ENCODE measurements at regions not wholly inside any gene's neighbourhood (a gene's known extent, or its start where the extent isn't known, plus 50 kb on each side); places are given as distances from the start of the nearest gene placed in this dataset.

DNA sequence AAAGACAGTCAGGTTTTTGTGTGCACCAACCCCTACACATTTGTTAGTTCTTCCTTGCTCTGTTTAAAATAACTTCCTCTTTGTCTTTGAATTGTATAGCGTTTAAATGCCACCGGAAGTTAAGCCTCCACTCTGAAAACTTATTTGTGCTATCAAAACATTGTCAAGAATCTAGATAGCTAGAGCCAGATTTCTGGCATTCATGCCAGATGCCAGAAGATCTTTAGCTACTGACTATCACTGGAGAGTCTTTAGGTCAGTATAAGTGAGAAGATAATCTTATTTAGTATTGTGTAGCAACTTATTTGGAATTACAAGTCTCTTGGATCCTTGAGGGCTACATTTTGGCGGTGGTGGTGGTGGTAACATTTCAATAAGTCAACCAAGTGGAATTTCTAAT lies 63.4 kb upstream of the ADAM23 start (continued):
- TF ChIP-seq, protein P1, sequence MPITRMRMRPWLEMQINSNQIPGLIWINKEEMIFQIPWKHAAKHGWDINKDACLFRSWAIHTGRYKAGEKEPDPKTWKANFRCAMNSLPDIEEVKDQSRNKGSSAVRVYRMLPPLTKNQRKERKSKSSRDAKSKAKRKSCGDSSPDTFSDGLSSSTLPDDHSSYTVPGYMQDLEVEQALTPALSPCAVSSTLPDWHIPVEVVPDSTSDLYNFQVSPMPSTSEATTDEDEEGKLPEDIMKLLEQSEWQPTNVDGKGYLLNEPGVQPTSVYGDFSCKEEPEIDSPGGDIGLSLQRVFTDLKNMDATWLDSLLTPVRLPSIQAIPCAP (CRISPR knock-in tag; IDR thresholded peaks at IDR 0.05) = no peak
- TF ChIP-seq SOX15 (CRISPR knock-in tag; IDR thresholded peaks at IDR 0.05) (no peak), KAT7 (CRISPR knock-in tag; IDR thresholded peaks at IDR 0.05; ENCODE audit: borderline replicate concordance) (no peak), ZNF219 (CRISPR knock-in tag; IDR thresholded peaks at IDR 0.05; ENCODE audit: borderline replicate concordance) (no peak), RORB (CRISPR knock-in tag; IDR thresholded peaks at IDR 0.05) (no peak), CTCF (IDR thresholded peaks at IDR 0.05) (no peak), NFE2L1 (CRISPR knock-in tag; IDR thresholded peaks at IDR 0.05) (no peak), ZNF263 (CRISPR knock-in tag; IDR thresholded peaks at IDR 0.05; ENCODE audit: low read depth) (no peak), GRHL2 (CRISPR knock-in tag; IDR thresholded peaks at IDR 0.05; ENCODE audit: insufficient replicate concordance, severe bottlenecking) (no peak)
- TF ChIP-seq, protein P2, sequence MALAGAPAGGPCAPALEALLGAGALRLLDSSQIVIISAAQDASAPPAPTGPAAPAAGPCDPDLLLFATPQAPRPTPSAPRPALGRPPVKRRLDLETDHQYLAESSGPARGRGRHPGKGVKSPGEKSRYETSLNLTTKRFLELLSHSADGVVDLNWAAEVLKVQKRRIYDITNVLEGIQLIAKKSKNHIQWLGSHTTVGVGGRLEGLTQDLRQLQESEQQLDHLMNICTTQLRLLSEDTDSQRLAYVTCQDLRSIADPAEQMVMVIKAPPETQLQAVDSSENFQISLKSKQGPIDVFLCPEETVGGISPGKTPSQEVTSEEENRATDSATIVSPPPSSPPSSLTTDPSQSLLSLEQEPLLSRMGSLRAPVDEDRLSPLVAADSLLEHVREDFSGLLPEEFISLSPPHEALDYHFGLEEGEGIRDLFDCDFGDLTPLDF (CRISPR knock-in tag; IDR thresholded peaks at IDR 0.05) = no peak

DNA sequence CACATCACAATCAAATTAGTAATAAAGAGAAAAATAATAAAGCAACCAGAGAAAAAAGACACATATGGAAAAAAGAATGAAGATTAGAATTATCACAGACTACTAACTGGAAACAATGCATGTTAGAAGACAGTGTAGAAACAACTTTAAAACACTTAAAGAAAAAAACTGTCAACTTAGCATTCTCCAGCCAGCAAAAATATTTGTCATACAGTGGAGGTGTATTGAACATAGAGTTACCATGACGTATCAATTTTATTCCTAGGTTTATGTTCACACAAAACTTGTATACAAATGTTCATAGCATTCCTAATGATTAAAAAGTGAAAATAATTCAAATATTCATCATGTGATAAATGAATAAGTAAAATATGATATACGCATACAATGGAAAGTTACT lies 61.5 kb upstream of the ADAM23 start:
- Mint-ChIP-seq H3K4me3 (no peak overlapping the region), H3K4me1 (no peaks in the 10 kb centered on the region), H3K36me3 (peaks cover 2% of the 10 kb centered on the region; the same call in 1 of the 2 replicates), H3K27ac (no peak overlapping the region), H3K27me3 (ENCODE audit: low read depth) (no peaks in the 10 kb centered on the region; the same call in 1 of the 2 replicates), H3K9me3 (peaks cover 19% of the 10 kb centered on the region)
- ChIA-PET CTCF (no interaction called here), POLR2A (no interaction called here)
- no peak for DNase-seq (ENCODE audit: low spot score)
- no peak for ATAC-seq
- TF ChIP-seq FOXK1 (CRISPR knock-in tag; IDR thresholded peaks at IDR 0.05) (no peak), STAT6 (CRISPR knock-in tag; conservative IDR thresholded peaks at IDR 0.05; ENCODE audit: low read depth) (no peak), MXD4 (CRISPR knock-in tag; IDR thresholded peaks at IDR 0.05; ENCODE audit: borderline replicate concordance) (no peak), NR3C1 (CRISPR knock-in tag; conservative IDR thresholded peaks at IDR 0.05; ENCODE audit: low read depth) (no peak), ZNF317 (CRISPR knock-in tag; IDR thresholded peaks at IDR 0.05; ENCODE audit: borderline replicate concordance, low read depth) (no peak), ZNF219 (CRISPR knock-in tag; IDR thresholded peaks at IDR 0.05; ENCODE audit: borderline replicate concordance) (no peak), MAX (CRISPR knock-in tag; IDR thresholded peaks at IDR 0.05) (no peak), RORB (CRISPR knock-in tag; IDR thresholded peaks at IDR 0.05) (no peak), ZNF396 (CRISPR knock-in tag; IDR thresholded peaks at IDR 0.05; ENCODE audit: borderline replicate concordance) (no peak), KAT7 (CRISPR knock-in tag; IDR thresholded peaks at IDR 0.05; ENCODE audit: borderline replicate concordance) (no peak), ZNF423 (CRISPR knock-in tag; IDR thresholded peaks at IDR 0.05) (no peak)
- TF ChIP-seq, protein P3, sequence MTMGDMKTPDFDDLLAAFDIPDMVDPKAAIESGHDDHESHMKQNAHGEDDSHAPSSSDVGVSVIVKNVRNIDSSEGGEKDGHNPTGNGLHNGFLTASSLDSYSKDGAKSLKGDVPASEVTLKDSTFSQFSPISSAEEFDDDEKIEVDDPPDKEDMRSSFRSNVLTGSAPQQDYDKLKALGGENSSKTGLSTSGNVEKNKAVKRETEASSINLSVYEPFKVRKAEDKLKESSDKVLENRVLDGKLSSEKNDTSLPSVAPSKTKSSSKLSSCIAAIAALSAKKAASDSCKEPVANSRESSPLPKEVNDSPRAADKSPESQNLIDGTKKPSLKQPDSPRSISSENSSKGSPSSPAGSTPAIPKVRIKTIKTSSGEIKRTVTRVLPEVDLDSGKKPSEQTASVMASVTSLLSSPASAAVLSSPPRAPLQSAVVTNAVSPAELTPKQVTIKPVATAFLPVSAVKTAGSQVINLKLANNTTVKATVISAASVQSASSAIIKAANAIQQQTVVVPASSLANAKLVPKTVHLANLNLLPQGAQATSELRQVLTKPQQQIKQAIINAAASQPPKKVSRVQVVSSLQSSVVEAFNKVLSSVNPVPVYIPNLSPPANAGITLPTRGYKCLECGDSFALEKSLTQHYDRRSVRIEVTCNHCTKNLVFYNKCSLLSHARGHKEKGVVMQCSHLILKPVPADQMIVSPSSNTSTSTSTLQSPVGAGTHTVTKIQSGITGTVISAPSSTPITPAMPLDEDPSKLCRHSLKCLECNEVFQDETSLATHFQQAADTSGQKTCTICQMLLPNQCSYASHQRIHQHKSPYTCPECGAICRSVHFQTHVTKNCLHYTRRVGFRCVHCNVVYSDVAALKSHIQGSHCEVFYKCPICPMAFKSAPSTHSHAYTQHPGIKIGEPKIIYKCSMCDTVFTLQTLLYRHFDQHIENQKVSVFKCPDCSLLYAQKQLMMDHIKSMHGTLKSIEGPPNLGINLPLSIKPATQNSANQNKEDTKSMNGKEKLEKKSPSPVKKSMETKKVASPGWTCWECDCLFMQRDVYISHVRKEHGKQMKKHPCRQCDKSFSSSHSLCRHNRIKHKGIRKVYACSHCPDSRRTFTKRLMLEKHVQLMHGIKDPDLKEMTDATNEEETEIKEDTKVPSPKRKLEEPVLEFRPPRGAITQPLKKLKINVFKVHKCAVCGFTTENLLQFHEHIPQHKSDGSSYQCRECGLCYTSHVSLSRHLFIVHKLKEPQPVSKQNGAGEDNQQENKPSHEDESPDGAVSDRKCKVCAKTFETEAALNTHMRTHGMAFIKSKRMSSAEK (CRISPR knock-in tag; IDR thresholded peaks at IDR 0.05; ENCODE audit: borderline replicate concordance) = no peak
- TF ChIP-seq, protein P4, sequence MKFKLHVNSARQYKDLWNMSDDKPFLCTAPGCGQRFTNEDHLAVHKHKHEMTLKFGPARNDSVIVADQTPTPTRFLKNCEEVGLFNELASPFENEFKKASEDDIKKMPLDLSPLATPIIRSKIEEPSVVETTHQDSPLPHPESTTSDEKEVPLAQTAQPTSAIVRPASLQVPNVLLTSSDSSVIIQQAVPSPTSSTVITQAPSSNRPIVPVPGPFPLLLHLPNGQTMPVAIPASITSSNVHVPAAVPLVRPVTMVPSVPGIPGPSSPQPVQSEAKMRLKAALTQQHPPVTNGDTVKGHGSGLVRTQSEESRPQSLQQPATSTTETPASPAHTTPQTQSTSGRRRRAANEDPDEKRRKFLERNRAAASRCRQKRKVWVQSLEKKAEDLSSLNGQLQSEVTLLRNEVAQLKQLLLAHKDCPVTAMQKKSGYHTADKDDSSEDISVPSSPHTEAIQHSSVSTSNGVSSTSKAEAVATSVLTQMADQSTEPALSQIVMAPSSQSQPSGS (CRISPR knock-in tag; IDR thresholded peaks at IDR 0.05; ENCODE audit: borderline replicate concordance, low read depth) = no peak
- TF ChIP-seq, protein P5, sequence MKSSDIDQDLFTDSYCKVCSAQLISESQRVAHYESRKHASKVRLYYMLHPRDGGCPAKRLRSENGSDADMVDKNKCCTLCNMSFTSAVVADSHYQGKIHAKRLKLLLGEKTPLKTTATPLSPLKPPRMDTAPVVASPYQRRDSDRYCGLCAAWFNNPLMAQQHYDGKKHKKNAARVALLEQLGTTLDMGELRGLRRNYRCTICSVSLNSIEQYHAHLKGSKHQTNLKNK (CRISPR knock-in tag; IDR thresholded peaks at IDR 0.05) = no peak
